Effector memory CD4-positive, alpha-beta T cell (primary cell): ENCODE measurements at regions not wholly inside any gene's neighbourhood (a gene's known extent, or its start where the extent isn't known, plus 50 kb on each side); places are given as distances from the start of the nearest gene placed in this dataset.

Source experiments
- DNase-seq, 3 donors: peaks; one replicate each; pipeline ENCODE4 v3.0.0-alpha.2; 2020
- H3K27ac ChIP-seq: 2 replicates; pipeline ENCODE4 v1.7.0; 2013; ENCODE audit warnings: mild to moderate bottlenecking, low read length, moderate library complexity; ENCODE audit not compliant: insufficient read depth, poor library complexity, severe bottlenecking
- H3K27me3 ChIP-seq: replicated peaks from 2 replicates; pipeline ENCODE4 v1.7.0; 2013; ENCODE audit warnings: mild to moderate bottlenecking, low read length; ENCODE audit not compliant: insufficient read depth, control insufficient read depth, poor library complexity, severe bottlenecking
- H3K36me3 ChIP-seq: 2 replicates; pipeline ENCODE4 v1.7.0; 2013; ENCODE audit warnings: mild to moderate bottlenecking, low read length, moderate library complexity; ENCODE audit not compliant: control insufficient read depth, insufficient read depth
- H3K4me1 ChIP-seq: 2 replicates; pipeline ENCODE4 v1.7.0; 2013; ENCODE audit warnings: low read length, mild to moderate bottlenecking; ENCODE audit not compliant: control insufficient read depth, insufficient read depth, poor library complexity, severe bottlenecking
- H3K4me3 ChIP-seq: 2 replicates; pipeline ENCODE4 v1.7.0; 2013; ENCODE audit warnings: low read length, low read depth, mild to moderate bottlenecking; ENCODE audit not compliant: insufficient read depth, poor library complexity, severe bottlenecking
- H3K9me3 ChIP-seq: 2 replicates; pipeline ENCODE4 v1.7.0; 2013; ENCODE audit warnings: mild to moderate bottlenecking, low read length, moderate library complexity; ENCODE audit not compliant: control insufficient read depth

DNA sequence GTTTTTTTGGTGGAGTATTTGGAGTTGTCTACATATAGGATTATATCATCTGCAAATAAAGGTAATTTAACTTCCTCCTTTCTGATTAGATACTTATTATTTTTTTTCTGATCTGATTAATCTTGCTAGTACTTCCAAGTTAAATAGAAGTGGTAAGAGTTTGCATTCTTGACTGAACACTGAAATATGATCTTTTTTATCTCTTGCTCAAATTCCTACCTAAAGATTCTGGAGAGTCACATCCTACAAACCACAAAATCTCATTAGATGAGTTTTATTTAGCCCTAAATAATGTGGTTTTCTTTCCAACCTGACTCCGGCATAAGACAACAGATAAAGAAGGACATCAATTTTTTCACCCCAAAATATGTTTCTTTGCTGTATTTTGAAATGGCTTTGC, 977.9 kb upstream of the GBE1 start:
- Histone ChIP-seq H3K27ac (no peak overlapping the region), H3K27me3 (no peaks in the 10 kb centered on the region), H3K4me3 (no peak overlapping the region), H3K4me1 (no peaks in the 10 kb centered on the region), H3K36me3 (no peaks in the 10 kb centered on the region), H3K9me3 (no peaks in the 10 kb centered on the region)
- DNase-seq, result no peak

DNA sequence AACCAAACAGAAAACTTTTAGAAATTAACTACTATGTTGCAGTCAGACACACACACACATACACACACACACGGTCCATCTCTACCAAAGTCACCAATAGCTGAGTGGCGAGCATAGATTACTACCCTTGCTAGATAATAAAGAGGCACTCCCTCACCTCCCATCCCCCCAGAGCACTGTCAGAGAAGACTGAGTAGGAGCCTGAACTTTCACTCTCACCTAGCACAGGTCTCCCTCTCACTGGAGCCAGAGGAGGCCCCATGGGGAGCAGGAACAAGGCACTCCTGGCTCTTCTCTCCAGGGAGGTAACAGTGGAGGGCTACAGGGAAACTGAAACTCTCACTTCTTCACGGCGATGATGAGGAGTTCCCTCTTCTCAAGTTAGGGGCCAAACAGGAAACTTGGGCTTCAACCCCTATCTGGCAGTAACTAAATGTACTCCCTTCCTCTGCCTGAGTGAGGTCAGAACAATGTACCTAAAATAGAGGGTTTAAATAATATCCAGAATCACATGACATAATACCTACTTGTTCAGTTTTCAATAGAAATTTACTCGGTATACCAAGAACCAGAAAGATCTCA, 975.3 kb upstream of the GBE1 start:
- H3K36me3 ChIP-seq, result no peaks in the 10 kb centered on the region
- no peak overlapping the region for H3K4me3 ChIP-seq
- no peaks in the 10 kb centered on the region for H3K9me3 ChIP-seq
- H3K27me3 ChIP-seq, result no peaks in the 10 kb centered on the region
- no peak overlapping the region for H3K27ac ChIP-seq
- DNase-seq, result no peak
- no peaks in the 10 kb centered on the region for H3K4me1 ChIP-seq

DNA sequence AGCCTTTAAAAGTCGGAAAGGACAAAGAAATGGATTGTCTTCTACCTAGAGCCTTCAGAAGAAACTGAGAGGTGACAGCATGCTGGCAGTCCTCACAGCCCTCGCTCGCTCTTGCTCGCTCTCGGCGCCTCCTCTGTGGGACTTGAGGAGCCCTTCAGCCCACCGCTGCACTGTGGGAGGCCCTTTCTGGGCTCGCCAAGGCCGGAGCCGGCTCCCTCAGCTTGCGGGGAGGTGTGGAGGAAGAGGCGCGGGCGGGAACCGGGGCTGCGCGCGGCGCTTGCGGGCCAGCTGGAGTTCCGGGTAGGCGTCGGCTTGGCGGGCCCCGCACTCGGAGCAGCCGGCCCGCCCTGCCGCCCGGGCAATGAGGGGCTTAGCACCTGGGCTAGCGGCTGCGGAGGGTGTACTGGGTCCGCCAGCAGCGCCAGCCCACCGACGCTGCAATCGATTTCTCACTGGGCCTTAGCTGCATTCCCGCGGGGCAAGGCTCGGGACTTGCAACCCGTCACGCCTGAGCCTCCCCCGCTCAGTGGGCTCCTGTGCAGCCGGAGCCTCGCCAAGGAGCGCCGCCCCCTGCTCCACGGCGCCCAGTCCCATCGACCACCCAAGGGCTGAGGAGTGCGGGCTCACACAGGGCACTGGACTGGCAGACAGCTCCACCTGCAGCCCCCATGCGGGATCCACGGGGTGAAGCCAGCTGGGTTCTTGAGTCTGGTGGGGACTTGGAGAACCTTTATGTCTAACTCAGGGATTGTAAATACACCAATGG, 953.8 kb upstream of the GBE1 start:
- H3K9me3 ChIP-seq, result no peaks in the 10 kb centered on the region
- H3K4me3 ChIP-seq, result no peak overlapping the region
- H3K36me3 ChIP-seq, result no peaks in the 10 kb centered on the region
- no peak for DNase-seq
- no peaks in the 10 kb centered on the region for H3K4me1 ChIP-seq
- no peak overlapping the region for H3K27ac ChIP-seq
- no peaks in the 10 kb centered on the region for H3K27me3 ChIP-seq

DNA sequence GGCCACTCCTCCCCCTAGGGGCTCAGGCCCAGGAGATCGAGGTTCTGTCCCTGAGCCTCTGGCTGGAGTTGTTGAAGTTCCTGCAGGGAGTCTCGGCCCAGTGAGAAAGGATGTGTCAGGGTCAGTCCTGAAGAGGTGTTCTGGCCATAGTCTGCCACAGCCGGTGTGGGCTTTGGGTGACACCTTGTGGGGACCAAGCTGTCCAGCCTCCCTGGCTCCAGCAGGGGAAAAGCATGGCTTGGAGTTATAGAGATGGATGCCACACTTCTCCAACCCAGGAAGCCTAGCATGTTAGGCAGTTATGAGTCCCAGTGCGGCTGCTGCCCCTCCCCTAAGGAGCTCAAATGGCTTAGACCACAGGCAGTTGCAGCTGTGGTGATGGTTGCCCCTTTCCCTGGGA, 945.6 kb upstream of the GBE1 start:
- no peak for DNase-seq
- no peak overlapping the region for H3K4me3 ChIP-seq
- H3K9me3 ChIP-seq, result no peaks in the 10 kb centered on the region

DNA sequence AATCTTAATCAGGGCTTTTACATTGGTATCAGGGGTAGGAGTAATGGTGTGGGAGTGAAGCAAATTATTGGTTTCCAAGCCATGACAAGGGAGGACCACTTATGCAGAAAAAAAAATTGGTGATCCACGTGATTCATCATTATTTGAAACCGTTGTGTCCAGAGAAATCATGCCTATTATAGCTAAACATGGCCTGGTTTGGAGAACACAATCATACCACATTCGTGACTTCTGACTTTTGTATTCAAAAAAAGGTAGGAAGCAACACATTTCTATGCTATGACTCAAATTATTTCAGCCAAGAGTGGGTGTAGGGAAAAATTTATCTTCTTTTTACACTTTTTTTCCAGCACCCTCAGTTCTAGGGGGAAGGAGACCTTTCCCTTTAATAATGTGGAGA, 924.3 kb upstream of the GBE1 start:
- no peaks in the 10 kb centered on the region for H3K9me3 ChIP-seq
- H3K27me3 ChIP-seq, result no peaks in the 10 kb centered on the region
- no peak for DNase-seq
- H3K36me3 ChIP-seq, result no peaks in the 10 kb centered on the region
- H3K4me1 ChIP-seq, result no peaks in the 10 kb centered on the region
- no peak overlapping the region for H3K27ac ChIP-seq
- no peak overlapping the region for H3K4me3 ChIP-seq

More for the DNA sequence above, 945.6 kb upstream of the GBE1 start:
- no peaks in the 10 kb centered on the region for H3K36me3 ChIP-seq
- H3K4me1 ChIP-seq, result no peaks in the 10 kb centered on the region
- H3K27me3 ChIP-seq, result no peaks in the 10 kb centered on the region
- H3K27ac ChIP-seq, result no peak overlapping the region

DNA sequence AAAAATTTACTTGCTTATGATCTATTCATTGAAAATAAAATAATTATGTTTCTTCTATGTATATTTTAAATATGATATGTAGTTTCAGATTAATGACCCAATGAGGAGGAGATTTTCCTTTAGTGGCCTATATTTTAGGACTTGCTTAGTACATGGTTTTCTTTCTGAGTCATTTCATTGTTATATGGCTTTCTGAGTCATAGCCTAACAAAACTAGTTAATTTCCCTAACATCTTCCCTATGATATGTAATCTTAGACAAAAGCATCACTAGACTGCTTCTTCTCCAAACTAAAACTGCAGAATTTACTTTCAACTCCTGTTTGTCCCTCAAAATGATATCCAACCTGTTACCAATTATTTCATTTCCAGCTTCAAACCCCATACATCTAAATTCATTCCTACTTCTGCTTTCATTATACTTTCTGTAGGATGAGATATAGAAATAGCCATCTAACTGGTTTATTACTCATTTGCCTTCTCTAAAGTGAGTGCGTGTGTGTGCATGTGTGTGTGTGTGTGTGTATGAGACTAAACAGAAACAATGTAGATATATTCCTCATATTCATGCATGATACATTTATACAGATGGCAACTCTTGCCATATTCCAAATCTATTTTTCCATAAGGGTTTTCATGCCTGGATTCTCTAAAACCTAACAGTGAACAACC, 915.0 kb upstream of the GBE1 start:
- no peaks in the 10 kb centered on the region for H3K27me3 ChIP-seq
- H3K4me3 ChIP-seq, result no peak overlapping the region
- no peak for DNase-seq
- no peaks in the 10 kb centered on the region for H3K9me3 ChIP-seq
- H3K36me3 ChIP-seq, result no peaks in the 10 kb centered on the region
- no peaks in the 10 kb centered on the region for H3K4me1 ChIP-seq
- H3K27ac ChIP-seq, result no peak overlapping the region

DNA sequence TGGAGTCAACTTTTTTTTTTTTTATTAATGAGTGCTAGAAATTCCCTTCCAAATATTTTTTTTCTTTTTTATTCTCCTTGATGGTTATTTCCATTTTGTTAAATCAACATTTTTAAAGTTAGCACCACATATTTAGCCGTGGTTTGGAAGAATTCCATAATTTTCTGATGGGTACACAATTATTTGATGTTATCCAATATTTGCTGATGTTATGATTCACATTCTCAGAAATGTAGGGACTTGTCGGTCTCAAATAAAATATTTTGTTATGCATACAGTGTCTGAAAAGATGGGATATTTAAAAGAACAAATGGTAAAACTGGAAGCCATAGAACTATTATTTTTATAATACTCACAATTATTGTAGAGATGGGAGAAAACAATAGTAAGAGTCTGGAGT, 911.5 kb upstream of the GBE1 start:
- Histone ChIP-seq H3K27ac (no peak overlapping the region), H3K27me3 (no peaks in the 10 kb centered on the region), H3K36me3 (no peaks in the 10 kb centered on the region), H3K9me3 (no peaks in the 10 kb centered on the region), H3K4me1 (no peaks in the 10 kb centered on the region), H3K4me3 (no peak overlapping the region)
- no peak for DNase-seq

DNA sequence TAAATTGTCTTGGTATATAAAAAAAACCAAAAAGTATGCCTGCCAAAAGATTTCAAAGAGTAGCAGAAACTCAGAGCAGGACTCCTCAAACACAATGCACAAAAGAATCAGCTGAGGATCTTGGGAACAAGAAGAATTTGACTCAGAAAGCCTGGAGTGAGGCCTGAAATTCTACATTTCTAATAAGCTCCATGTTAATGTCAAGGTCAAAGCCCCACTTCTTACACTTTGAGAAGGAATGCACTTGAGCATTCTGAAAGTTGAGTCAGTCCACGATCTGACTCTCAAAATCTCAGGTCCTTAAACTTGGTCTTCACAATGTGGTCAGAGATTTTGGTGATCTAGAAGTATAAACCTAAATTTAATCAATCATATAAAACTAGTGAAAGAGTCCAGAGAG, 910.0 kb upstream of the GBE1 start:
- Histone ChIP-seq H3K36me3 (no peaks in the 10 kb centered on the region), H3K4me1 (no peaks in the 10 kb centered on the region), H3K4me3 (no peak overlapping the region), H3K9me3 (no peaks in the 10 kb centered on the region), H3K27ac (no peak overlapping the region), H3K27me3 (no peaks in the 10 kb centered on the region)
- DNase-seq, result no peak

DNA sequence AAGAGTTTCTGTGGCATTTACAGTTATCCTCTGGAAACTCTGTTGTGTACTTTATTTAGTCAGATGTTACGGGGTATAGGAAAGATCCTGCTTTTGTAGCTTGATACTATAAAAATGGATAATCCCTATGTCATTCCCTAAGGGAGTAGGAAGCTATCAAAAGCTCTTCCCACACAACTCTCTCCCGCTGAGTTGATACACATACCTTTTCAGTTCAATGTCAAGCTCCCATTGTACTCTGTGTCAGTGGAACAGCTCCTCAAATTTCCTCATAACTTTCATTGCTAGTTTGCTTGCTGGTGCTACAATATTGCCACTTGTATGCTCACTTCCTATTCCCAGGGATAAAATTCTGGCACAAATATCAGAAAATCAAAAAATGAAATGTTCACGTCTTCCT, 893.3 kb upstream of the GBE1 start:
- Histone ChIP-seq H3K9me3 (no peaks in the 10 kb centered on the region), H3K27me3 (no peaks in the 10 kb centered on the region), H3K36me3 (no peaks in the 10 kb centered on the region), H3K4me1 (no peaks in the 10 kb centered on the region), H3K27ac (no peak overlapping the region), H3K4me3 (no peak overlapping the region)
- no peak for DNase-seq

DNA sequence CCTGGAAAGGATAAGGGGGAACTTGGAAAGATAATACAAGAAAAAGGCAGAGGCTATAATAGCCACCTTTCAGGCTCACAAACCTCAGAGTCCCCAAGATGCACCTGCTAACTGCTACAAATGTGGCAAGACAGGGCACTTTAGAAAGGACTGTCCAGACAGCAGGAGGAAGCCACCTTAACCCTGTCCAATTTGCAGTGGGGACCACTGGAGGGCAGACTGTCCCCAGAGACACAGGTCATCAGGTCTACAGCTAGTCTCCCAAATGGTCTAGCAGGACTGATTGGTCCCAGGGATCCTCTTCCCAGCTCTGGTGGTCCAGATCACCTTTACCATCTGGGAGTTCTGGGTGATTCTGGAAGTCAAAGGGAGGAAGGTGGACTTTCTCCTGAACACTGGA, 882.5 kb upstream of the GBE1 start:
- Histone ChIP-seq H3K9me3 (no peaks in the 10 kb centered on the region), H3K27me3 (no peaks in the 10 kb centered on the region), H3K4me1 (no peaks in the 10 kb centered on the region), H3K27ac (no peak overlapping the region), H3K4me3 (no peak overlapping the region), H3K36me3 (no peaks in the 10 kb centered on the region)
- DNase-seq, result no peak
